ENCODE measurements at regions not wholly inside any gene's neighbourhood (a gene's known extent, or its start where the extent isn't known, plus 50 kb on each side); places are given as distances from the start of the nearest gene placed in this dataset.

- TF ChIP-seq ZNF274 (IDR thresholded peaks at IDR 0.05; ENCODE audit: low read depth, low read length) (no peak), YY1 (IDR thresholded peaks at IDR 0.05; ENCODE audit: insufficient read depth, insufficient read length) (no peak), SUZ12 (IDR thresholded peaks at IDR 0.05; ENCODE audit: extremely low read depth, insufficient read depth, insufficient read length) (no peak)
These were observed 420.5 kb upstream of the CPEB2 start for GRCh38 chr4:14581741-14582140.

All from NT2/D1 (cell line).